Neural progenitor cell (in vitro differentiated cells): ENCODE measurements at regions not wholly inside any gene's neighbourhood (a gene's known extent, or its start where the extent isn't known, plus 50 kb on each side); places are given as distances from the start of the nearest gene placed in this dataset.

Source experiments
- EZH2 ChIP-seq: fragments of 200-600 bp; sonication (generic); IDR thresholded peaks from 2 replicates; pipeline ENCODE4 v1.6.1; 2017; ENCODE audit warnings: antibody characterized with exemption, mild to moderate bottlenecking, moderate library complexity
- TF ChIP-seq, protein P1 (sequence below): fragments of 200-600 bp; sonication (generic); IDR thresholded peaks from 2 replicates; pipeline ENCODE4 v1.5.1; 2017; ENCODE audit warnings: antibody characterized with exemption, mild to moderate bottlenecking

DNA sequence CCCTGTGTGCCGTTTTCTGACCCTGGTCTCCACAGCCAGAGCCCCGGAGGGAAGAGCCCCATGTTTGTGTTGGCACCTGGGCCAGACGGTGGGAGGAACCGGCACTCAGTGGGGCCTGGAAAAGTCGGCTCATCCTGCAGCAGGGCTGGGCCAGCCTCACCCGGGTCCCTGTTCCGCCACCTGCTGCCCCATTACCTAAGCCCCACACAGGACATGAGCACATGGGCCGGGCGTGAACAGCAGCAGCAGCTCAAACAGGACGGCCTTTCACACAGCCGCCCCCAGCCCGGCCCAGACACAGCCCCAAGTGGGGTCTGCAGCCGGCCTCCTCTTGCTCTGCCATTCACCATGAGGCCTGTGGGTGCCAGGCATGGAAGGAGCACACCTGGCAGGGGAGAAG lies 302.4 kb downstream of the MN1 start:
- TF ChIP-seq, protein P1, sequence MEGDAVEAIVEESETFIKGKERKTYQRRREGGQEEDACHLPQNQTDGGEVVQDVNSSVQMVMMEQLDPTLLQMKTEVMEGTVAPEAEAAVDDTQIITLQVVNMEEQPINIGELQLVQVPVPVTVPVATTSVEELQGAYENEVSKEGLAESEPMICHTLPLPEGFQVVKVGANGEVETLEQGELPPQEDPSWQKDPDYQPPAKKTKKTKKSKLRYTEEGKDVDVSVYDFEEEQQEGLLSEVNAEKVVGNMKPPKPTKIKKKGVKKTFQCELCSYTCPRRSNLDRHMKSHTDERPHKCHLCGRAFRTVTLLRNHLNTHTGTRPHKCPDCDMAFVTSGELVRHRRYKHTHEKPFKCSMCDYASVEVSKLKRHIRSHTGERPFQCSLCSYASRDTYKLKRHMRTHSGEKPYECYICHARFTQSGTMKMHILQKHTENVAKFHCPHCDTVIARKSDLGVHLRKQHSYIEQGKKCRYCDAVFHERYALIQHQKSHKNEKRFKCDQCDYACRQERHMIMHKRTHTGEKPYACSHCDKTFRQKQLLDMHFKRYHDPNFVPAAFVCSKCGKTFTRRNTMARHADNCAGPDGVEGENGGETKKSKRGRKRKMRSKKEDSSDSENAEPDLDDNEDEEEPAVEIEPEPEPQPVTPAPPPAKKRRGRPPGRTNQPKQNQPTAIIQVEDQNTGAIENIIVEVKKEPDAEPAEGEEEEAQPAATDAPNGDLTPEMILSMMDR: no peak
- TF ChIP-seq EZH2: no peak
